NCI-H2196 treated with DMSO at 0.1 percent for 48 hours (cell line): ENCODE measurements at regions not wholly inside any gene's neighbourhood (a gene's known extent, or its start where the extent isn't known, plus 50 kb on each side); places are given as distances from the start of the nearest gene placed in this dataset.

ENCODE experiments used
- DNase-seq: peaks from one replicate; lab custom pipeline; 2025; ENCODE audit not compliant: unreplicated experiment; lab: John Stamatoyannopoulos, UW

- no peak for DNase-seq
These were observed 1018.5 kb upstream of the PHF14 start for GRCh38 chr7:9955138-9955537.

GRCh38 chr7:9958486-9958885 lies 1015.2 kb upstream of the PHF14 start:
- no peak for DNase-seq

GRCh38 chr7:9960460-9960859 lies 1013.2 kb upstream of the PHF14 start:
- DNase-seq: no peak

- no peak for DNase-seq
These were observed 1012.3 kb upstream of the PHF14 start for GRCh38 chr7:9961161-9961922.

- no peak for DNase-seq
These were observed 1010.9 kb upstream of the PHF14 start for GRCh38 chr7:9962742-9963141.

GRCh38 chr7:9978106-9979064 lies 995.3 kb upstream of the PHF14 start:
- no peak for DNase-seq

- DNase-seq: no peak
These were observed 991.8 kb upstream of the PHF14 start for GRCh38 chr7:9981742-9982349.

GRCh38 chr7:9983048-9983447 lies 990.6 kb upstream of the PHF14 start:
- no peak for DNase-seq

- no peak for DNase-seq
These were observed 958.0 kb upstream of the PHF14 start for GRCh38 chr7:10015687-10016086.

- DNase-seq: no peak
These were observed 951.2 kb upstream of the PHF14 start for GRCh38 chr7:10022480-10022879.

- no peak for DNase-seq
These were observed 950.7 kb upstream of the PHF14 start for GRCh38 chr7:10022957-10023356.

- no peak for DNase-seq
These were observed 938.7 kb upstream of the PHF14 start for GRCh38 chr7:10034843-10035556.

- no peak for DNase-seq
These were observed 937.0 kb upstream of the PHF14 start for GRCh38 chr7:10036693-10037092.

- no peak for DNase-seq
These were observed 935.3 kb upstream of the PHF14 start for GRCh38 chr7:10038351-10038750.

- DNase-seq: no peak
These were observed 933.0 kb upstream of the PHF14 start for GRCh38 chr7:10040674-10041073.

- no peak for DNase-seq
These were observed 902.8 kb upstream of the PHF14 start for GRCh38 chr7:10070899-10071298.

GRCh38 chr7:10075866-10076265 lies 897.8 kb upstream of the PHF14 start:
- no peak for DNase-seq

GRCh38 chr7:10076660-10077300 lies 896.9 kb upstream of the PHF14 start:
- no peak for DNase-seq

GRCh38 chr7:10079572-10079971 lies 894.1 kb upstream of the PHF14 start:
- no peak for DNase-seq

- DNase-seq: no peak
These were observed 890.8 kb upstream of the PHF14 start for GRCh38 chr7:10082896-10083295.

- DNase-seq: no peak
These were observed 889.9 kb upstream of the PHF14 start for GRCh38 chr7:10083766-10084165.
